Endothelial cell (in vitro differentiated cells): ENCODE measurements at regions not wholly inside any gene's neighbourhood (a gene's known extent, or its start where the extent isn't known, plus 50 kb on each side); places are given as distances from the start of the nearest gene placed in this dataset.
"Not testable (repeated sequence)": the region's sequence is repeated elsewhere in the genome, so short reads cannot be mapped to it uniquely, and the experiment has no call there.

Source experiments
- DNase-seq: peaks from one replicate; pipeline ENCODE4 v3.0.0; 2021; ENCODE audit warnings: low spot score
- H3K27ac Mint-ChIP-seq: one replicate; pipeline ENCODE4 v1.8.0; 2021; ENCODE audit warnings: mixed read lengths, inconsistent platforms; ENCODE audit not compliant: unreplicated experiment
- H3K27me3 Mint-ChIP-seq: one replicate; pipeline ENCODE4 v1.8.0; 2021; ENCODE audit warnings: mild to moderate bottlenecking, moderate library complexity, mixed read lengths, inconsistent platforms; ENCODE audit not compliant: unreplicated experiment
- H3K36me3 Mint-ChIP-seq: one replicate; pipeline ENCODE4 v1.8.0; 2021; ENCODE audit warnings: mild to moderate bottlenecking, low read depth, mixed read lengths, inconsistent platforms; ENCODE audit not compliant: unreplicated experiment
- H3K4me1 Mint-ChIP-seq: one replicate; pipeline ENCODE4 v1.8.0; 2021; ENCODE audit warnings: mild to moderate bottlenecking, mixed read lengths, inconsistent platforms; ENCODE audit not compliant: unreplicated experiment
- H3K4me3 Mint-ChIP-seq: one replicate; pipeline ENCODE4 v1.8.0; 2021; ENCODE audit warnings: mild to moderate bottlenecking, mixed read lengths, inconsistent platforms; ENCODE audit not compliant: unreplicated experiment
- H3K9me3 Mint-ChIP-seq: one replicate; pipeline ENCODE4 v1.8.0; 2021; ENCODE audit warnings: mixed read lengths, inconsistent platforms; ENCODE audit not compliant: unreplicated experiment
- TF ChIP-seq, protein P1 (sequence below): fragments of 200-600 bp; sonication (generic); IDR thresholded peaks from one replicate; pipeline ENCODE4 v1.5.0; 2021; ENCODE audit warnings: antibody characterized with exemption; ENCODE audit not compliant: unreplicated experiment

DNA sequence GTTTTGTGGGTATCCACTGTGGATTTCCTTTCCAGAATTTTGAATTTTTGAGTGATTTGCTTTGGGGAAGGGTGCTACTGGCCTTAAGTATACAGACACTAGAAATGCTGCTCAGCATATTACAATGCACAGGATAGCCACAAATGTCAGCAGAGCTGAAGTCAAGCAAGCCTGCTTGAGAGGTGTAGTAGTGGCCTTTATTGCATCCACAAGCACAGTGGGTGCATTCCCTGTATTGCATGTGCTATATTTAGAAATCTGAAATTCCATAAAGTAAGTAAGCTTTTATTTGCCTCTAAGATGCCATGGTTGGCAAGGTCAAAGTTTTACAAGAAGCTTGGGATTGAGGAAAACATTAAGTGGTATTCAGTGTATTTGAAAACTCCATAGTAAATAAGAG is 79.5 kb upstream of the ZNF91 start:
- Mint-ChIP-seq H3K4me1 (no peaks in the 10 kb centered on the region), H3K9me3 (peaks cover 24% of the 10 kb centered on the region), H3K4me3 (no peak overlapping the region), H3K27ac (no peak overlapping the region), H3K36me3 (peaks cover 14% of the 10 kb centered on the region), H3K27me3 (peaks cover 5% of the 10 kb centered on the region)
- TF ChIP-seq, protein P1, sequence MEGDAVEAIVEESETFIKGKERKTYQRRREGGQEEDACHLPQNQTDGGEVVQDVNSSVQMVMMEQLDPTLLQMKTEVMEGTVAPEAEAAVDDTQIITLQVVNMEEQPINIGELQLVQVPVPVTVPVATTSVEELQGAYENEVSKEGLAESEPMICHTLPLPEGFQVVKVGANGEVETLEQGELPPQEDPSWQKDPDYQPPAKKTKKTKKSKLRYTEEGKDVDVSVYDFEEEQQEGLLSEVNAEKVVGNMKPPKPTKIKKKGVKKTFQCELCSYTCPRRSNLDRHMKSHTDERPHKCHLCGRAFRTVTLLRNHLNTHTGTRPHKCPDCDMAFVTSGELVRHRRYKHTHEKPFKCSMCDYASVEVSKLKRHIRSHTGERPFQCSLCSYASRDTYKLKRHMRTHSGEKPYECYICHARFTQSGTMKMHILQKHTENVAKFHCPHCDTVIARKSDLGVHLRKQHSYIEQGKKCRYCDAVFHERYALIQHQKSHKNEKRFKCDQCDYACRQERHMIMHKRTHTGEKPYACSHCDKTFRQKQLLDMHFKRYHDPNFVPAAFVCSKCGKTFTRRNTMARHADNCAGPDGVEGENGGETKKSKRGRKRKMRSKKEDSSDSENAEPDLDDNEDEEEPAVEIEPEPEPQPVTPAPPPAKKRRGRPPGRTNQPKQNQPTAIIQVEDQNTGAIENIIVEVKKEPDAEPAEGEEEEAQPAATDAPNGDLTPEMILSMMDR: no peak
- no peak for DNase-seq

DNA sequence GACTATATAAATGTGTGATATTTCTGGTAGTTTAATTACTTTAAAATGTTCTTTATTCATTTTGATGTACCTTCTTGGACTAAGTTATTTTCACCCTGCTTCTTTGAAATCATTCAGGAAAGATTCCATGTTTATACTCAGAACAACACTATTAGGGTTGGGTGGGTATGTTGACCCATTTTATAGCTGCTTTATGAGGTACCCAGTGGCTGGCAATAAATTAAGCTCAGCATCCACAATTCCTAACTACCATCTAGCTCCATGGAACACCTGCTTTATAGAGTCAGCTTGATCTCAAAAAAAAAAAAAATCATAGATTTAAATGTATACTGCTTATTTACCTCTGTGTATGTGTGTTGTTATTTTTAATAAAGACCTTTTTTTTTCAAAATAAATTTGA is 78.9 kb upstream of the ZNF91 start:
- H3K4me3 Mint-ChIP-seq: no peak overlapping the region
- H3K27me3 Mint-ChIP-seq: peaks cover 7% of the 10 kb centered on the region
- no peak for DNase-seq
- peaks cover 28% of the 10 kb centered on the region for H3K9me3 Mint-ChIP-seq
- no peak overlapping the region for H3K27ac Mint-ChIP-seq
- H3K4me1 Mint-ChIP-seq: no peaks in the 10 kb centered on the region
- peaks cover 20% of the 10 kb centered on the region for H3K36me3 Mint-ChIP-seq
- TF ChIP-seq, protein P1: no peak

DNA sequence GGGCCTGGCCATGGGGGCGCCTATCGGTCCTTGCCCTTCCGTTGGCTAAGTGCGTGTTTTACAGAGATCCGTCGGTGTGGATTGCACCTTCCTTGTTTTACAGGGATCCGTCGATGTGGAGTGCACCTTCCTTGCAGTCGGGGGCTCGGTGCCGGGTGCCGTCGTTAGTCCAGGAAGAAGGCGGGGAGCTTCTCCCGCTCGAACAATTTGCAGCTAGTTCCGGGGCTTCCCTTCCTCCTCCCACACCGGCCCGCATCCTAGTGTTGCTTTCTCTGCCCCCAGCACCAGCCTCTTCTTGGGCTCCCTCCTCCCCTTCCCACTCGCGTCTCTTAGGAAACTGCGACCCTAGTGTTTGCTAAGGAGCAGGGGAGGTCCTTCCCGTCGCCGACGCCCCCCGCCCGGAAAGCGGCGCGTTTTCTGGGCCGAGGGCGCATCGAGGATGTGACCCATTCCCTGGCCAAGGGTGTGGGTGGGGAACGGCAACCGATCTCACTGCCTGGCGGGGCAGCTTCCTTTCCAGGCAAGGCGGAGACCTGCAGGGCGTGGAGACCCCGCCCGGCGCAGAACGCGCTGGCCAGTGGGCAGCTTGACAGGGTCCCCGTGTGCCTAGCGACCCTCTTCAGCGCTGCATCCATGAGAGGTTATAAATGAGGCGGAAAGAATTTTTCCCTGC is 75.7 kb upstream of the ZNF91 start:
- Mint-ChIP-seq H3K9me3 (peaks cover 49% of the 10 kb centered on the region), H3K4me1 (no peaks in the 10 kb centered on the region), H3K27me3 (peaks cover 25% of the 10 kb centered on the region), H3K36me3 (peaks cover 45% of the 10 kb centered on the region), H3K27ac (no peak overlapping the region), H3K4me3 (no peak overlapping the region)
- DNase-seq: no peak
- TF ChIP-seq, protein P1: no peak

DNA sequence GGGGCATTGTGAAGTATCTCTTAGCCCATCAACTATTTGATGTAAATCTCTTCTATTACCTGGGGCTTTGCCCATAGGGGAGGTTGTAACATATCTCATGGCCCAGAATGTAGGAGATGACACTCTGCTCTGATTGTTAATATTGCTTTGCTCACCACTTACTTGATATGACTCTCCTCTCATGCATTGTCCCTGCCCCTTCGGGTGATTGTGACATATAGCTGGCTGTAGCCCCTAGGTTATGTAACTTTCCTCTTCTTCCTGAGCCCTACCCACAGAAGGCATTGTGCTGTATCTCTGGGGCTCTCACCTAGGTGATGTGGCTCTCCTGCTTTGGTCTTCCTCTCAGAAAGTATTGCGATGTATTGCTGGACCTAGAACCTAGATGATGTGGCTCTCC is 69.1 kb upstream of the ZNF91 start:
- peaks cover 56% of the 10 kb centered on the region for H3K9me3 Mint-ChIP-seq
- H3K4me3 Mint-ChIP-seq: not testable (repeated sequence)

DNA sequence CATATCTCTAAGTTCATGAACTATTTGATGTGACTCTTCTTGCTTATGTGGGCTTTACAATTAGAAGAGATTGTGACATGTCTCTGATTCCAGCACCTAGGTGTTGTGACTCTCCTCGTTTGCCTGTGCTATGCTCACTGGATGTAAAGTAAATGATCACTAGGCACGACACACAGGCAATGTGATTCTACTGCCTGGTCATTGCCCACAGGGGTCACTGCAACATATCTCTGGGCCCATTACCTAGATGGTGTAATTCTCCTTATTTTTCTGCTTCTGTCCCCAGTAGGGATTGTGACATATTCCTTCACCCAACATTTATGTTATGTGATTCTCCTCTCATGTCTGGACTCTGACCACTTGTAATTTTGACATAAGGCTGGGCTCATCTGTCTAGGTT is 65.8 kb upstream of the ZNF91 start:
- Mint-ChIP-seq H3K27me3 (peaks cover 15% of the 10 kb centered on the region), H3K9me3 (peaks cover 44% of the 10 kb centered on the region), H3K36me3 (peaks cover 7% of the 10 kb centered on the region), H3K4me1 (no peaks in the 10 kb centered on the region), H3K4me3 (no peak overlapping the region), H3K27ac (no peak overlapping the region)
- DNase-seq: no peak
- TF ChIP-seq, protein P1: no peak

More for the DNA sequence above, 69.1 kb upstream of the ZNF91 start:
- not testable (repeated sequence) for DNase-seq, H3K27ac Mint-ChIP-seq, H3K4me1 Mint-ChIP-seq
- peaks cover 31% of the 10 kb centered on the region for H3K27me3 Mint-ChIP-seq
- peaks cover 38% of the 10 kb centered on the region for H3K36me3 Mint-ChIP-seq
